OCI-LY7 (cell line): ENCODE measurements at regions not wholly inside any gene's neighbourhood (a gene's known extent, or its start where the extent isn't known, plus 50 kb on each side); places are given as distances from the start of the nearest gene placed in this dataset.

ENCODE experiments used
- EZH2phosphoT487 ChIP-seq: fragments of 200-600 bp; sonication (generic); IDR thresholded peaks from 2 replicates; pipeline ENCODE4 v1.6.1; 2018; ENCODE audit warnings: low read depth, borderline replicate concordance, mild to moderate bottlenecking, mixed run types, antibody characterized with exemption, low read length, moderate library complexity, mixed read lengths
- TF ChIP-seq, protein P1 (sequence below): fragments of 200-600 bp; sonication (generic); conservative IDR thresholded peaks from 2 replicates; pipeline ENCODE4 v1.5.1; 2014; ENCODE audit warnings: mild to moderate bottlenecking, antibody characterized with exemption, low read length, moderate library complexity, mixed read lengths

DNA sequence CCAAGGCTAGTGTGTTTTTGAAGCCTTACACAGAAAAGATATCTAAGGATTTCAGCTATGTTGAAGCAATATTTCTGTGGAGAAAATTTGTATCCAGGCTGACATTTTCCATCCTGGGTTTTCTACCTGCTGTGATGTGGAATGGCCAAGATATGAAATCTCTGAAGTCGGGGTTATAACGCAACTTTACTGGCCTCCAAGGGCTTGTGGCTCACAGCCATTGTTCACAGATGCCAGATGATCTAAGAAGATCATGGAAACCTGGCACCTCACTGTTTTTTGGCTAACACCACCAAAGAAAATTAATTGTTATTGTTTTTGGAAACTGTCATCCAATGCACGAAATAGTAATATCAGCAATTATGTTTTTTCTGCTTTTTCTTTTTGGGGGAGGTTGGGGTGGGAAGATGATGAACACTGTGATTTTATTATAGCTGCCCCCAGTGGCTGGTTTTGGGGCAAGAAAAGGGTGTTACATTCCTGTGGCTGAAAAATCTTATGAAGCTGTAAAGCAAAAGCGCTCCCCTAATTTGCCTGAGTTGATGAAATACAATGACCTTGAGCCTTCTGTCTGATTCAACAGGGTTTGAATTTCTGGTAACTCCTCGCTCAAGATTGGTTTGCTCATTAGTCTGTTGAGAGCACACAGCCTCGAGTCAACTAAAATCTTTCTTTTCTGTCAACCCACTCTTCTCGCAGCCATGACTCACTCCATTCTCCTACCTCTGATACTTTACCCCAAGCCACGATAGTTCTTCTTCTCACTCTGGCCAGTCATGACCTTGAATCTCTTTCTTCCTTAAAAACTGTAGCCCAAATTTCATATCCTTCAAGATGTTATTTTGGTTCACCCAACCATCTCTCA lies 236.7 kb downstream of the PAX1 start:
- TF ChIP-seq, protein P1, sequence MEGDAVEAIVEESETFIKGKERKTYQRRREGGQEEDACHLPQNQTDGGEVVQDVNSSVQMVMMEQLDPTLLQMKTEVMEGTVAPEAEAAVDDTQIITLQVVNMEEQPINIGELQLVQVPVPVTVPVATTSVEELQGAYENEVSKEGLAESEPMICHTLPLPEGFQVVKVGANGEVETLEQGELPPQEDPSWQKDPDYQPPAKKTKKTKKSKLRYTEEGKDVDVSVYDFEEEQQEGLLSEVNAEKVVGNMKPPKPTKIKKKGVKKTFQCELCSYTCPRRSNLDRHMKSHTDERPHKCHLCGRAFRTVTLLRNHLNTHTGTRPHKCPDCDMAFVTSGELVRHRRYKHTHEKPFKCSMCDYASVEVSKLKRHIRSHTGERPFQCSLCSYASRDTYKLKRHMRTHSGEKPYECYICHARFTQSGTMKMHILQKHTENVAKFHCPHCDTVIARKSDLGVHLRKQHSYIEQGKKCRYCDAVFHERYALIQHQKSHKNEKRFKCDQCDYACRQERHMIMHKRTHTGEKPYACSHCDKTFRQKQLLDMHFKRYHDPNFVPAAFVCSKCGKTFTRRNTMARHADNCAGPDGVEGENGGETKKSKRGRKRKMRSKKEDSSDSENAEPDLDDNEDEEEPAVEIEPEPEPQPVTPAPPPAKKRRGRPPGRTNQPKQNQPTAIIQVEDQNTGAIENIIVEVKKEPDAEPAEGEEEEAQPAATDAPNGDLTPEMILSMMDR, result no peak
- no peak for TF ChIP-seq EZH2phosphoT487
